Skeletal muscle satellite cell (primary cell): ENCODE measurements at regions not wholly inside any gene's neighbourhood (a gene's known extent, or its start where the extent isn't known, plus 50 kb on each side); places are given as distances from the start of the nearest gene placed in this dataset.

Source experiments
- H3K27me3 ChIP-seq: 2 replicates; pipeline ENCODE4 v1.7.0; 2013; ENCODE audit warnings: low read length; ENCODE audit not compliant: control insufficient read depth, insufficient read depth
- H3K36me3 ChIP-seq: 2 replicates; pipeline ENCODE4 v1.7.0; 2013; ENCODE audit warnings: mild to moderate bottlenecking, control low read depth, low read length; ENCODE audit not compliant: insufficient read depth
- H3K4me1 ChIP-seq: 2 replicates; pipeline ENCODE4 v1.7.0; 2013; ENCODE audit warnings: low read length; ENCODE audit not compliant: control insufficient read depth, insufficient read depth
- H3K4me2 ChIP-seq: 2 replicates; pipeline ENCODE4 v1.7.0; 2013; ENCODE audit warnings: mild to moderate bottlenecking, low read length
- H3K4me3 ChIP-seq: 2 replicates; pipeline ENCODE4 v1.7.0; 2013; ENCODE audit warnings: low read length
- H3K9ac ChIP-seq: 2 replicates; pipeline ENCODE4 v1.7.0; 2013; ENCODE audit warnings: mild to moderate bottlenecking, low read depth, low read length, moderate library complexity
- H3K9me3 ChIP-seq: replicated peaks from 2 replicates; pipeline ENCODE4 v1.7.0; 2013; ENCODE audit warnings: mild to moderate bottlenecking, control low read depth, low read length

DNA sequence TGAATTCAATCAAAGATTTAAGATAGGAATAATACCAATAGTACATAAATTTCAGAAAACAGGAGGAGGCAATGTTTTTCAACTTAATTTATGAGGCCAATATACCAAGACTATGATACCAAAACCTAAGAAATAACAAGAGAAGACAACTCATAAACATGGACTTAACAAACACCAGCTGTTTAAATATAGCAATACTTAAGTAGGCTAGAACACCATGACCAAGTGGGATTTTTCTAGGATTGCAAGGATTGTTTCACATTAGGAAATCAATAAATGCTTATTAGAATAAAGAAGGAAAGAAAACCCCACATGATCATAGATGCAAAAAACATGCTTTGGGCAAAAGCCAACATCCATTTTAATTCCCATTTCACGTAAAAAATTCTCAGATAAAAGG lies 355.1 kb downstream of the EPM2A start:
- H3K9ac ChIP-seq, result no peak overlapping the region
- H3K27me3 ChIP-seq, result no peaks in the 10 kb centered on the region
- no peaks in the 10 kb centered on the region for H3K9me3 ChIP-seq
- no peaks in the 10 kb centered on the region for H3K4me1 ChIP-seq
- no peak overlapping the region for H3K4me2 ChIP-seq
- H3K4me3 ChIP-seq, result no peak overlapping the region
- H3K36me3 ChIP-seq, result no peaks in the 10 kb centered on the region

DNA sequence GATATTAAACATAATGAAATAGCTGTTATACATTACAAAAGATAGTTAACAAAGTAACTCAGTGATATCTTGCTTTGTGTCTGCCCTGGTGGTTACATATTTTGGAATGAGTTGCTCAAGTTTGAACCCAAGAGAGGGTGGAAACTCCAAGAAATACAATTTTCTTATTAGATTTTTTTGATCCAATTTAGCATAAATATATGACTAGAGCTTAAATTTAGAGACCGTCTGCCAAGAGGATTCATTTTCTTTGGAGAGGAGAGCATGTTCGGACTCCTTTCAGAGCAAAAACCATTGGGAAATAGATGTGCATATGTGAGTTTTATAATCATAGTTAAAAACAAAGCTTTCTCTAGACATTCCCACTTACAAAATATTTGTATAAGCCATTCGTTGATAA lies 353.4 kb downstream of the EPM2A start:
- H3K9ac ChIP-seq, result no peak overlapping the region
- H3K36me3 ChIP-seq, result no peaks in the 10 kb centered on the region
- no peaks in the 10 kb centered on the region for H3K9me3 ChIP-seq
- H3K4me1 ChIP-seq, result no peaks in the 10 kb centered on the region
- H3K4me3 ChIP-seq, result no peak overlapping the region
- H3K27me3 ChIP-seq, result no peaks in the 10 kb centered on the region
- no peak overlapping the region for H3K4me2 ChIP-seq

DNA sequence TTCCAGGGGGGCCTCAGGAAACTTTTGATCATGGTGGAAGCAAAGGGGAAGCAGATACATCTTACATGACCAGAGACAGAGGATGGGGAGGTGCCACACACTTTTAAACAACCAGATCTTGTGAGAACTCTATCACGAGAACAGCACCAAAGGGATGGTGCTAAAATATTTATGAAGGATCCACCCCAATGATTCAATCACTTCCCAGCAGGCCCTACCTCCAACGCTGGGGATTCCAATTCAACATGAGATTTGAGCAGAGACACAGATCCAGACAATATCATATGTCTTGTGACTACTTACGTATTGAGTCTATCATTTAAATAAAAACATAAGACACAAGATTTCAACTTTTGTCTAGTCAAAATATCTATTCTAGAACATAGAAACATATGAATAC lies 351.9 kb downstream of the EPM2A start:
- Histone ChIP-seq H3K9me3 (no peaks in the 10 kb centered on the region), H3K4me3 (no peak overlapping the region), H3K36me3 (no peaks in the 10 kb centered on the region), H3K27me3 (no peaks in the 10 kb centered on the region), H3K4me2 (no peak overlapping the region), H3K9ac (no peak overlapping the region), H3K4me1 (no peaks in the 10 kb centered on the region)

DNA sequence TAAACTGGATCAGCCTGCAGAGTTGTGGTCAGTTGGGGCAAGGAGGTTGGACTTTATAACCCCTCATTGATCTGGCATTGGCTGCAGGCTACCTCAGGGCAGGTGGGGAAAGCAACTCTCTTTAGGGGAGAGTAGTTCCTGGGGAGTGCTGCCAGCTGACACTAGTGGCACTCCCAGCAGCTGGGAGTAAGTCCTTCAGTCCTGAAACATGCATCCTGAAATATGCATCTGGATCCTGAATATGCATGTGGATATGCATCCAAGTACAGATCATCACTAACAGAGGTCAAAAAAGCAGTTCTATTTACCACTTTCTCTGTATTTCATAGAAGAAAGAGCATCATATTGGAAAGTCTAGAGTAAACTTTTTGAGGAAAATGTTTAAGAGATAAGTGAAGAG lies 350.8 kb downstream of the EPM2A start:
- H3K4me3 ChIP-seq, result no peak overlapping the region
- no peaks in the 10 kb centered on the region for H3K4me1 ChIP-seq
- H3K27me3 ChIP-seq, result no peaks in the 10 kb centered on the region

DNA sequence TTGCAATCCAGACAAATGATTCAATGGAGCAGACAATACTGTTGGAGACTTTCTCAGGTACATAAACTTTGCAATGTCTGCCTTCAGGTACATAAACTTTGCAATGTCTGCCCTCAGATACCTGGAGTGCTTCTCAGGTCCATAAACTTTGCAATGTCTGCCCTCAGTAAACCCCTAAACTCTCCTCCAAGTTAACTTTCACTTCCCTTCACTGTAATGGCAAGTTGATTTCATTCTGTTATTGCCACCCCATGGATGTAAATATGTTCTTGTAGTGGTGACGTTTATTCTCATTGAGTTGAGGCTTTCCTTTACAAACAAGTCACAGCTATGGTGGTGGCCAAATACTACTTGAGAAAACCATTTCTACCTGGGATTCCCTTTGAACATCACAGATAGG lies 338.8 kb downstream of the EPM2A start:
- Histone ChIP-seq H3K4me2 (no peak overlapping the region), H3K36me3 (no peaks in the 10 kb centered on the region), H3K4me3 (no peak overlapping the region), H3K4me1 (no peaks in the 10 kb centered on the region), H3K9ac (no peak overlapping the region), H3K9me3 (no peaks in the 10 kb centered on the region), H3K27me3 (no peaks in the 10 kb centered on the region)

More for the DNA sequence above, 350.8 kb downstream of the EPM2A start:
- H3K9ac ChIP-seq, result no peak overlapping the region
- H3K9me3 ChIP-seq, result no peaks in the 10 kb centered on the region
- H3K4me2 ChIP-seq, result no peak overlapping the region
- no peaks in the 10 kb centered on the region for H3K36me3 ChIP-seq

DNA sequence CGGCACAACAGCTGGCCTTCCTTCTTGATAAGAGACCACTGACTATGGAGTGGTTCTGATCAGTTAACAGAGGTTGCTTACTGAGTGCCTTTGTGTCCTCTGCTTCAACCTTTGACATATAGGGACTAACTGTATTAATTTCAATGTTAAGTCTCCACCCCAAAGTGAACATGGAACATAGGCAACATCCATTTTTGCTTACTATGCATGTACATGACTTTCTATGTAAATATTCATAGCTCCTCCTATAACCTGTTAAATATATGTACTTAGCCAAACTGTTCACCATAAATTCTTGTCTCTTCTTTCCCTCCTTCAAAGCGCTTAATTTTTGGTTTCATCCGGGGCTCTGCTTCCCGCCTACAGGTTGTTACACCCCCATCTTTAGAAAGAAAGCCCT lies 334.8 kb downstream of the EPM2A start:
- H3K36me3 ChIP-seq, result no peaks in the 10 kb centered on the region
- no peaks in the 10 kb centered on the region for H3K4me1 ChIP-seq
- no peak overlapping the region for H3K4me3 ChIP-seq
- no peak overlapping the region for H3K9ac ChIP-seq
- H3K4me2 ChIP-seq, result no peak overlapping the region
- H3K9me3 ChIP-seq, result no peaks in the 10 kb centered on the region
- no peaks in the 10 kb centered on the region for H3K27me3 ChIP-seq

DNA sequence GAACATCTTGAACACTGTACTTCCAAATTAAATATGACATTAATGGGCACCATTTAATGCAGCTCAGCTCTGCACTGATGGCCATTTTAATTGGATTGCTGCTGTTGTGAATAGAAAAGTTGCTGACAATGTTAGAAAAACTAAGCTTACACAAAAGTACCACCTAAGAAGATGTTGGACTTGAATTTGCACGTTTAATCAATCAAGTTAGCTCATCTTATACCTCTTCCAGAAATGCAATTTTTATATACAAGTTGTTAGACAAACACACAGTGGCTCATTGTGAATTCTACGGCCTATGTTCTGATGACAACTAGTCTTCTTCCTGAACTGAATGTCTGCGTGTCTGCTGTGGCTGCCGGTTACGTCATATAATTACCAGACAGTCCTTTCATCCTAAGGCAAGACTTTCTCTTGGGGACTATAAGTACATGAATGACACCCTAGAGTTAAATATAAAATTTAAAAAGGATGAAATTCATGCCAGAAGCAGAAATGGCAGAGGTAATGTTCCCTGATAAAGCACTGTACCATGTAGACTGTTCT lies 330.2 kb downstream of the EPM2A start:
- Histone ChIP-seq H3K36me3 (no peaks in the 10 kb centered on the region), H3K27me3 (no peaks in the 10 kb centered on the region), H3K4me2 (no peak overlapping the region), H3K4me3 (no peak overlapping the region), H3K4me1 (no peaks in the 10 kb centered on the region), H3K9me3 (no peaks in the 10 kb centered on the region), H3K9ac (no peak overlapping the region)

DNA sequence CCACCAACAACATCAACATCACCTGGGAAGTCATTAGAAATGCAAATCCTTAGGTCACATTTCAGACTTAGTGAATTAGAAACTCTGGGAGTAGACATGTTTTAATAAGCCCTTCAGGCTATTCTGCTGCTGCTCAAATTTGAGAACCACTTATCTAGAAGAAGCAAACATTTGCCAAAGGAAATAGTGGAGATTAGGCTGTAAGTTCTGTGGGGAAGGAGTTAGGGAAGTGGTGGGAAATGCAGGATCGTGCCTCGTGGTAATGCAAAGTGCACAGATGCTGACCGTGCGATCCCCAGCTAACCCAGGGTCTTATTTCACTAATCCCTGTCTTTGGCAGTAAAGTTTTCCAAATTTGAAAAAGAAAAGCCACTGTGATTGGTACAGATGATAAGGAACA lies 328.5 kb downstream of the EPM2A start:
- H3K4me2 ChIP-seq, result no peak overlapping the region

DNA sequence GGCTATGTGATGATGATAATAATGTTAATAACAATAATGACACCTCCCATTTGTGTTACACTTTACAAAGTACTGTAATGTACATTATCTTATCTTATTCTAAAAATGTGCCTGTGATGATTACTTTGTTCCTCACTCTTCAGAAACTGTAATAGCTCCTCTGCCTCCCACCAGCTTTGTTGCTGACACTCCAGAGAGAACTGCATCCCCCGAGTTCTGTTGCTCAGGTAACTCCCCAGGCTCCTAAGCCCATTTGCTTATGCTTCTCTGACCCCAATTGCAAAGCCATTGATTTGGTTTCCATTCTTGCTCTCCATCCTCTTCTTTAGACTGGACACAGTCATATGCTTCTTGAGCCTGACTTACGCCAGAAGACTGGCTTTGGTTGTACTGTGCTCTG lies 319.7 kb downstream of the EPM2A start:
- Histone ChIP-seq H3K36me3 (no peaks in the 10 kb centered on the region), H3K4me1 (no peaks in the 10 kb centered on the region), H3K9ac (no peak overlapping the region), H3K27me3 (no peaks in the 10 kb centered on the region), H3K9me3 (no peaks in the 10 kb centered on the region), H3K4me3 (no peak overlapping the region), H3K4me2 (no peak overlapping the region)

More for the DNA sequence above, 328.5 kb downstream of the EPM2A start:
- Histone ChIP-seq H3K27me3 (no peaks in the 10 kb centered on the region), H3K9me3 (no peaks in the 10 kb centered on the region), H3K9ac (no peak overlapping the region), H3K4me1 (no peaks in the 10 kb centered on the region), H3K4me3 (no peak overlapping the region), H3K36me3 (no peaks in the 10 kb centered on the region)

DNA sequence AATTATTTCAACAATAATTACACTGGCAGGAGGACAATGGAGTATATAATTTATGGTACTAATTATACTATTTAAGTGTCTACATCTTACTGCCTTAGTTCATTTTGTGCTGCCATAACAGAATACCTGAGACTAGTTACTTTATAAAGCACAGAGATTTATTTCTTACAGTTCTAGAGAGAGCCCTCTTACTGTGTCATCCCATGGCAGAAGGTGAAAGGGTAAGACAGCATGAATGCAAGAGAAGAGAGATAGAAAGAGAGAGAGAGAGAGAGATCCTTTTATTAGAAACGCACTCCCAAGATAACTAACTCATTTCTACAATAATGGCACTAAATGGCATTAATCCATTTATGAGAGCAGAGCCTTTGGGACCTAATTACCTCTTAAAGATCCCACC lies 314.7 kb downstream of the EPM2A start:
- no peak overlapping the region for H3K4me2 ChIP-seq
- no peaks in the 10 kb centered on the region for H3K9me3 ChIP-seq
- no peaks in the 10 kb centered on the region for H3K36me3 ChIP-seq
- H3K9ac ChIP-seq, result no peak overlapping the region
- no peak overlapping the region for H3K4me3 ChIP-seq
- H3K4me1 ChIP-seq, result no peaks in the 10 kb centered on the region
- H3K27me3 ChIP-seq, result no peaks in the 10 kb centered on the region

DNA sequence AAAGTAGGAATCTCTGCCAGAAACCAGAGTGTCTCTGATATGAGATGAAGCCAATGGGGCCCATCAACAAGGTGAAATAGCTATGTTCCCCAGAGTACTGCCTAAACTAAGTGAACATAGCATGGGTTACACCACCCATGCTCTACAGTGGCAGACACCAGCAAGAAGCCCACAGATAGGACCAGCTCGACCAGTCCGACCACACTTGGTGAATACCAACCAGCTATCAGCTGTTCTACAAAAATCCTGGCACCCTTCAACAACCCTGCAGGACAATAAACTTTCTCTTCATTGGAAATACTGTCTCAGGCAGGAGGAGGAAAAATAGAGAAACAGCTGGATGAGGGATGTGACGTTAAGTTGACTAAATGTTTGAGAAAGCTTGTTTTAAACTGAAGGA lies 311.4 kb downstream of the EPM2A start:
- Histone ChIP-seq H3K4me3 (no peak overlapping the region), H3K9me3 (no peaks in the 10 kb centered on the region), H3K4me2 (no peak overlapping the region), H3K4me1 (no peaks in the 10 kb centered on the region), H3K36me3 (no peaks in the 10 kb centered on the region), H3K27me3 (no peaks in the 10 kb centered on the region), H3K9ac (no peak overlapping the region)

DNA sequence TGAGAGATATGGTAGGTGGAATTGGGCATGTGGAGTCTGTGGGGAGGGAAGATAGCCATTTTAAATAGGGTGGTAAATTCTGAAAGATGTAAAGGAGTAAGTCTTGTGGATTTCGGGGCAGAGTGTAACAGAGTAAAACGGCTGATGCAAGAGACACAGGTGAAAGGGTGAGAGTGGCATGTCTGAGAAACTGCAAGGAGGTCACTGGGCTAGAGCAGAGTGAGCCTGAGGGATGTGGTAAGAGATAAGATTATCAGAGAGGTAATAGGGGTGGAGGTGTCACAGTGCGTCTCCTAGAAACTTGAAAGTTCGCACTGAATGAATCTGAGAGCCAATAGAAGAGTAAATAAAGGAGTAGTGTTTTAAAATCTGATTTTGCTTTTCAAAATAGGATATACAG lies 308.1 kb downstream of the EPM2A start:
- Histone ChIP-seq H3K9ac (no peak overlapping the region), H3K27me3 (no peaks in the 10 kb centered on the region), H3K36me3 (no peaks in the 10 kb centered on the region), H3K4me1 (no peaks in the 10 kb centered on the region), H3K4me2 (no peak overlapping the region), H3K9me3 (no peaks in the 10 kb centered on the region), H3K4me3 (no peak overlapping the region)
